Endothelial cell of umbilical vein (primary cell): ENCODE measurements at regions not wholly inside any gene's neighbourhood (a gene's known extent, or its start where the extent isn't known, plus 50 kb on each side); places are given as distances from the start of the nearest gene placed in this dataset.

Source experiments
- BruUV-seq: library from RNA; stranded (reverse); fragments of 400-500 nt; replicated peaks from 2 replicates; lab custom pipeline; 2021; lab: Mats Ljungman, UMichigan
- CTCF ChIA-PET: fragments of 300-600, 350-600 bp; sonication (Branson Sonifier 250); formaldehyde crosslinking; loops from one replicate; lab custom pipeline; 2021; ENCODE audit warnings: antibody characterized with exemption, inconsistent platforms; lab: Charles Lee
- POLR2A ChIA-PET: fragments of 300-600, 350-600 bp; sonication (Branson Sonifier 250); formaldehyde crosslinking; loops from one replicate; lab custom pipeline; 2021; ENCODE audit warnings: antibody characterized with exemption, inconsistent platforms; lab: Charles Lee
- DNase-seq: peaks from one replicate; pipeline ENCODE4 v3.0.0-alpha.2; 2011; ENCODE audit warnings: low read depth, low spot score
- FAIRE-seq: peaks from 2 replicates; lab custom pipeline; 2011; peaks lifted over from hg19 to GRCh38; lab: Jason Lieb, UNC
- H2AFZ ChIP-seq: 2 replicates; pipeline ENCODE4 v1.6.0; 2012; ENCODE audit warnings: low read depth, low read length, control low read depth, inconsistent platforms
- H3K27ac ChIP-seq: 2 replicates; pipeline ENCODE4 v1.5.1; 2011; ENCODE audit warnings: low read depth, mild to moderate bottlenecking, control low read depth, low read length, moderate library complexity; ENCODE audit not compliant: insufficient read depth
- H3K27me3 ChIP-seq, 2 experiments: 2 replicates each; pipeline versions ENCODE4 v1.6.0 to v1.6.1; 2011; ENCODE audit warnings: low read length in 2 of 2, mixed read lengths in 1 of 2; ENCODE audit not compliant: control insufficient read depth in 2 of 2, insufficient read depth in 2 of 2
- H3K36me3 ChIP-seq, 2 experiments: 2 replicates in 1 of 2; 3 replicates in 1 of 2; pipeline ENCODE4 v1.5.1; 2011; ENCODE audit warnings: low read length in 2 of 2, mild to moderate bottlenecking in 1 of 2, moderate library complexity in 1 of 2; ENCODE audit not compliant: control insufficient read depth in 2 of 2, insufficient read depth in 2 of 2; ENCODE audit errors: extremely low read depth in 1 of 2
- H3K4me1 ChIP-seq: 3 replicates; pipeline ENCODE4 v1.5.1; 2011; ENCODE audit warnings: mild to moderate bottlenecking, low read length; ENCODE audit not compliant: control insufficient read depth, insufficient read depth; ENCODE audit errors: extremely low read depth
- H3K4me2 ChIP-seq: 2 replicates; pipeline ENCODE4 v1.6.1; 2011; ENCODE audit warnings: low read length, control low read depth, mixed read lengths; ENCODE audit not compliant: insufficient read depth
- H3K4me3 ChIP-seq, 3 experiments: fragments of 200-600 bp in 1 of 3; sonication (generic), shearing (Covaris generic) in 1 of 3; replicated peaks in 1 of 3; 2 replicates each; pipeline ENCODE4 v1.5.1; 2011 to 2016; ENCODE audit warnings: control low read depth in 3 of 3, low read length in 3 of 3, mild to moderate bottlenecking in 2 of 3, inconsistent platforms in 1 of 3, low read depth in 1 of 3, moderate library complexity in 1 of 3; ENCODE audit not compliant: insufficient read depth in 1 of 3
- H3K79me2 ChIP-seq: 2 replicates; pipeline ENCODE4 v1.6.0; 2012; ENCODE audit warnings: low read length, inconsistent platforms; ENCODE audit not compliant: control insufficient read depth, insufficient read depth
- H3K9ac ChIP-seq: replicated peaks from 2 replicates; pipeline ENCODE3; 2011; ENCODE audit warnings: low read length, control low read depth; ENCODE audit not compliant: insufficient read depth; ENCODE audit errors: extremely low read depth
- H3K9me1 ChIP-seq: replicated peaks from 3 replicates; pipeline ENCODE4 v1.6.0; 2011; ENCODE audit warnings: mild to moderate bottlenecking, low read length; ENCODE audit not compliant: control insufficient read depth, insufficient read depth; ENCODE audit errors: extremely low read depth
- H3K9me3 ChIP-seq: replicated peaks from 2 replicates; pipeline ENCODE4 v1.5.1; 2012; ENCODE audit warnings: low read length, inconsistent platforms; ENCODE audit not compliant: control insufficient read depth, insufficient read depth
- H4K20me1 ChIP-seq: replicated peaks from 2 replicates; pipeline ENCODE3; 2011; ENCODE audit warnings: mild to moderate bottlenecking, low read length; ENCODE audit not compliant: control insufficient read depth, insufficient read depth; ENCODE audit errors: extremely low read depth
- CTCF ChIP-seq, 2 donors: IDR thresholded peaks; 1 replicate in 1 of 2; 2 replicates in 1 of 2; pipeline ENCODE4 v1.5.1; 2011; ENCODE audit warnings: low read length in 2 of 2, mild to moderate bottlenecking in 2 of 2, moderate library complexity in 2 of 2, control low read depth in 1 of 2, inconsistent platforms in 1 of 2, low read depth in 1 of 2; ENCODE audit not compliant: insufficient read depth in 1 of 2; ENCODE audit errors: extremely low read depth in 1 of 2
- EZH2 ChIP-seq: IDR thresholded peaks from 2 replicates; pipeline ENCODE4 v1.6.1; 2012; ENCODE audit warnings: borderline replicate concordance, low read depth, mild to moderate bottlenecking, moderate library complexity, low read length, inconsistent platforms; ENCODE audit not compliant: severe bottlenecking
- FOS ChIP-seq: IDR thresholded peaks from 2 replicates; pipeline ENCODE4 v1.6.1; 2011; ENCODE audit warnings: mild to moderate bottlenecking, low read length, moderate library complexity, borderline replicate concordance; ENCODE audit not compliant: insufficient read depth
- GATA2 ChIP-seq: IDR thresholded peaks from 2 replicates; pipeline ENCODE4 v1.7.0; 2011; ENCODE audit warnings: low read depth, mild to moderate bottlenecking, moderate library complexity, mixed read lengths, low read length; ENCODE audit not compliant: insufficient read length, insufficient read depth
- JUN ChIP-seq: IDR thresholded peaks from 2 replicates; pipeline ENCODE4 v1.6.1; 2011; ENCODE audit warnings: borderline replicate concordance, low read depth; ENCODE audit not compliant: insufficient read length, insufficient read depth
- MAX ChIP-seq: IDR thresholded peaks from 2 replicates; pipeline ENCODE4 v1.6.1; 2011; ENCODE audit not compliant: insufficient read depth, insufficient read length
- MYC ChIP-seq: IDR thresholded peaks from one replicate; pipeline ENCODE4 v1.6.1; 2011; ENCODE audit warnings: mild to moderate bottlenecking, low read depth, low read length
- POLR2A ChIP-seq: IDR thresholded peaks from 2 replicates; pipeline ENCODE4 v1.6.1; 2012; ENCODE audit warnings: low read depth, mild to moderate bottlenecking, control low read depth, low read length
- POLR2AphosphoS5 ChIP-seq: IDR thresholded peaks from 2 replicates; pipeline ENCODE4 v1.6.1; 2012; ENCODE audit warnings: low read depth, mild to moderate bottlenecking, control low read depth, low read length, moderate library complexity; ENCODE audit not compliant: insufficient read depth
- dilution Hi-C: fragments of 300-500 bp; cut with MboI; formaldehyde crosslinking; loops from one replicate; pipeline ENCODE4 v1.15.0; 2019; ENCODE audit warnings: low sequenced_read_pairs; ENCODE audit not compliant: extremely low pct_ligation_motif_present
- intact Hi-C: fragments of 100-400 bp; cut with micrococcal nuclease; formaldehyde crosslinking; loops from one replicate; pipeline ENCODE4 v1.10.0; 2022

GRCh38 chr2:58473165-58473564 lies 232.0 kb upstream of the FANCL start:
- no peak for FAIRE-seq
- dilution Hi-C loops: no loop called here

More at GRCh38 chr2:58473165-58473564, 232.0 kb upstream of the FANCL start:
- Histone ChIP-seq H3K9me1 (no peaks in the 10 kb centered on the region), H3K9ac (no peak overlapping the region), H4K20me1 (no peaks in the 10 kb centered on the region), H3K4me3 (no peak overlapping the region), H2AFZ (no peak overlapping the region), H3K9me3 (no peaks in the 10 kb centered on the region), H3K4me1 (no peaks in the 10 kb centered on the region), H3K27ac (no peak overlapping the region), H3K4me2 (no peak overlapping the region), H3K79me2 (no peaks in the 10 kb centered on the region), H3K36me3 (no peaks in the 10 kb centered on the region), H3K27me3 (no peaks in the 10 kb centered on the region)
- TF ChIP-seq JUN (no peak), POLR2AphosphoS5 (no peak), MYC (no peak), EZH2 (no peak), GATA2 (no peak), FOS (no peak), CTCF (IDR thresholded peaks at IDR 0.05; ENCODE audit: extremely low read depth in 1 of 2, insufficient read depth in 1 of 2, low read depth in 1 of 2, low read length in 2 of 2) (no peak), MAX (no peak), POLR2A (no peak)
- POLR2A ChIA-PET: no interaction called here
- no TSS peak for BruUV-seq
- no peak for DNase-seq
- intact Hi-C loops: no loop called here
- CTCF ChIA-PET: no interaction called here
